ENCODE measurements at regions not wholly inside any gene's neighbourhood (a gene's known extent, or its start where the extent isn't known, plus 50 kb on each side); places are given as distances from the start of the nearest gene placed in this dataset.
"Not testable (repeated sequence)": the region's sequence is repeated elsewhere in the genome, so short reads cannot be mapped to it uniquely, and the experiment has no call there.

- DNase-seq: peak; percentile 20
Observed at GRCh38 chrX:3815896-3816664, 102.6 kb upstream of the PRKX start.

- DNase-seq: peak; percentile 25
Observed at GRCh38 chrX:3811331-3812311, 98.2 kb upstream of the PRKX start.

GRCh38 chrX:3807906-3808305 is 94.5 kb upstream of the PRKX start:
- no peak for DNase-seq

GRCh38 chrX:3806630-3807029 is 93.2 kb upstream of the PRKX start:
- no peak for DNase-seq

- DNase-seq: no peak
Observed at GRCh38 chrX:3803713-3804112, 90.3 kb upstream of the PRKX start.

GRCh38 chrX:3803305-3803704 is 89.9 kb upstream of the PRKX start:
- DNase-seq: no peak

GRCh38 chrX:3795411-3795810 is 82.0 kb upstream of the PRKX start:
- not testable (repeated sequence) for DNase-seq

- no peak for DNase-seq
Observed at GRCh38 chrX:3791449-3791848, 78.0 kb upstream of the PRKX start.

GRCh38 chrX:3788494-3789233 is 75.2 kb upstream of the PRKX start:
- DNase-seq: peak; percentile 4

GRCh38 chrX:3787856-3788255 is 74.4 kb upstream of the PRKX start:
- DNase-seq: no peak

GRCh38 chrX:3785822-3786221 is 72.4 kb upstream of the PRKX start:
- DNase-seq: not testable (repeated sequence)

- no peak for DNase-seq
Observed at GRCh38 chrX:3780564-3780963, 67.1 kb upstream of the PRKX start.

GRCh38 chrX:3779546-3779945 is 66.1 kb upstream of the PRKX start:
- DNase-seq: no peak

GRCh38 chrX:3777416-3777815 is 64.0 kb upstream of the PRKX start:
- DNase-seq: no peak

GRCh38 chrX:3771766-3772165 is 58.3 kb upstream of the PRKX start:
- no peak for DNase-seq

GRCh38 chrX:3768881-3769280 is 55.4 kb upstream of the PRKX start:
- DNase-seq: no peak

Data from T-helper 9 cell (primary cell).